BE2C (cell line): ENCODE measurements at regions not wholly inside any gene's neighbourhood (a gene's known extent, or its start where the extent isn't known, plus 50 kb on each side); places are given as distances from the start of the nearest gene placed in this dataset.

Source experiments
- DNase-seq: peaks from one replicate; pipeline ENCODE4 v3.0.0-alpha.2; 2020
- H3K27me3 ChIP-seq: fragments of 250-450 bp; sonication (Bioruptor Pico); 2 replicates; pipeline ENCODE4 v1.5.1; 2020; ENCODE audit warnings: mild to moderate bottlenecking
- H3K36me3 ChIP-seq: fragments of 250-450 bp; sonication (Bioruptor Pico); 2 replicates; pipeline ENCODE4 v1.5.1; 2020; ENCODE audit warnings: mild to moderate bottlenecking
- H3K4me1 ChIP-seq: fragments of 250-450 bp; sonication (Bioruptor Pico); 2 replicates; pipeline ENCODE4 v1.5.1; 2020
- H3K4me3 ChIP-seq: 2 replicates; pipeline ENCODE4 v1.5.1; 2011; ENCODE audit warnings: low read depth, low read length
- H3K9me3 ChIP-seq: fragments of 250-450 bp; sonication (Bioruptor Pico); 2 replicates; pipeline ENCODE4 v1.5.1; 2020
- CTCF ChIP-seq: IDR thresholded peaks from 2 replicates; pipeline ENCODE4 v1.5.1; 2012; ENCODE audit warnings: mild to moderate bottlenecking, low read depth, low read length

GRCh38 chr9:23938908-23939307, 112.9 kb upstream of the ELAVL2 start:
- no peak for TF ChIP-seq CTCF
- no peak for DNase-seq
- H3K27me3 ChIP-seq = no peaks in the 10 kb centered on the region
- H3K9me3 ChIP-seq = no peaks in the 10 kb centered on the region; the same call in 1 of the 2 replicates
- H3K4me3 ChIP-seq = no peak overlapping the region
- no peaks in the 10 kb centered on the region for H3K36me3 ChIP-seq
- H3K4me1 ChIP-seq = no peaks in the 10 kb centered on the region

- Histone ChIP-seq H3K27me3 (no peaks in the 10 kb centered on the region), H3K36me3 (no peaks in the 10 kb centered on the region), H3K4me3 (no peak overlapping the region), H3K4me1 (no peaks in the 10 kb centered on the region), H3K9me3 (no peaks in the 10 kb centered on the region)
- DNase-seq = no peak
- no peak for TF ChIP-seq CTCF
Measured at GRCh38 chr9:23934291-23934906, 108.4 kb upstream of the ELAVL2 start.

- no peak for TF ChIP-seq CTCF
- Histone ChIP-seq H3K4me3 (no peak overlapping the region), H3K9me3 (no peaks in the 10 kb centered on the region), H3K27me3 (no peaks in the 10 kb centered on the region), H3K4me1 (no peaks in the 10 kb centered on the region), H3K36me3 (no peaks in the 10 kb centered on the region)
- no peak for DNase-seq
Measured at GRCh38 chr9:23933348-23933747, 107.3 kb upstream of the ELAVL2 start.

- no peak for DNase-seq
- Histone ChIP-seq H3K4me3 (no peak overlapping the region), H3K4me1 (no peaks in the 10 kb centered on the region), H3K27me3 (no peaks in the 10 kb centered on the region), H3K9me3 (no peaks in the 10 kb centered on the region), H3K36me3 (no peaks in the 10 kb centered on the region)
- TF ChIP-seq CTCF = no peak
Measured at GRCh38 chr9:23926368-23926767, 100.3 kb upstream of the ELAVL2 start.

- H3K4me1 ChIP-seq = no peaks in the 10 kb centered on the region
- no peak for TF ChIP-seq CTCF
- H3K9me3 ChIP-seq = no peaks in the 10 kb centered on the region
- H3K4me3 ChIP-seq = no peak overlapping the region
- H3K27me3 ChIP-seq = no peaks in the 10 kb centered on the region
- H3K36me3 ChIP-seq = no peaks in the 10 kb centered on the region
- DNase-seq = no peak
Measured at GRCh38 chr9:23914431-23915003, 88.5 kb upstream of the ELAVL2 start.

- DNase-seq = no peak
- Histone ChIP-seq H3K4me3 (no peak overlapping the region), H3K36me3 (no peaks in the 10 kb centered on the region), H3K4me1 (no peaks in the 10 kb centered on the region), H3K27me3 (no peaks in the 10 kb centered on the region), H3K9me3 (no peaks in the 10 kb centered on the region)
- no peak for TF ChIP-seq CTCF
Measured at GRCh38 chr9:23907343-23907742, 81.3 kb upstream of the ELAVL2 start.
